GM19438 (cell line): ENCODE measurements at regions not wholly inside any gene's neighbourhood (a gene's known extent, or its start where the extent isn't known, plus 50 kb on each side); places are given as distances from the start of the nearest gene placed in this dataset.

ENCODE experiments used
- ATAC-seq: cut with Tn5 transposase; IDR thresholded peaks from one replicate; pipeline ENCODE4 v1.9.1; 2021; ENCODE audit warnings: low read depth; ENCODE audit not compliant: unreplicated experiment

DNA sequence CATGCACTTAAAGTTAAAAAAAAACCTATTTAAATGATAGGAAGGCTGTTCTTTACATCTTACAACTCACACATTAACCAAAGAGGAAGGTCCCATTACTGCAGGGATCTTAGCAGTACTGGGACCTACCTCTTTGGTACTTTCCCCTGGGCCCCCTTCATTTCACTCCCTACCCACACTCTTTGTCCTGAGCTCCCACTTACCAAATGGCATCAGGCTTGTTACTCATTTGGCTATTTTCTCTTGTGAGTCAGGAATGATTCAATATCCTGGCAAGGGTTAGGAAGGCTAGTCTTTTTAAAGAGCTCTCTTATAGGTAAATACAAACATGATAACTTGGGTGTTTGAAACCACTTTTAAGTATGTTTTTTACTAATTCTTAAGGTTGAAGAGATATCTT, 117.4 kb upstream of the ELL2 start:
- ATAC-seq: no peak

DNA sequence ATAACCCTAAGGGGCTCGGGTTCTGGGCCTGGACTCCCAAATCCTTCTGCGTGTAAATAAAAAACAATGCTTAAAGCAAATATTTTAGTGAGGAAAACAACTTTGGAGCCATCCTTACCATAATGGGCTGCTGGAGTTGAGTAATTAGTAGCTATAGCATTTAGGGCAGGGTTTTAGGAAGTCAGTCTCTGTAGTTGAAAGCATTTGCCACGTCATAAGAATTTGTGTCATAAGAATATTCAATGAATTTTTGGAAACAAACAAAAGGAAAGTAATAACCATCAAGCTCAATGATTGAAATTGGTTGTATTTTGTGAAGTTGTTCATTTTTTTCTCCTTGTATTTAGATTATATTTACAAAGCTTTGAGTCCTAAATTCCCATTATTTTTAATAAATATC, 114.8 kb upstream of the ELL2 start:
- no peak for ATAC-seq

DNA sequence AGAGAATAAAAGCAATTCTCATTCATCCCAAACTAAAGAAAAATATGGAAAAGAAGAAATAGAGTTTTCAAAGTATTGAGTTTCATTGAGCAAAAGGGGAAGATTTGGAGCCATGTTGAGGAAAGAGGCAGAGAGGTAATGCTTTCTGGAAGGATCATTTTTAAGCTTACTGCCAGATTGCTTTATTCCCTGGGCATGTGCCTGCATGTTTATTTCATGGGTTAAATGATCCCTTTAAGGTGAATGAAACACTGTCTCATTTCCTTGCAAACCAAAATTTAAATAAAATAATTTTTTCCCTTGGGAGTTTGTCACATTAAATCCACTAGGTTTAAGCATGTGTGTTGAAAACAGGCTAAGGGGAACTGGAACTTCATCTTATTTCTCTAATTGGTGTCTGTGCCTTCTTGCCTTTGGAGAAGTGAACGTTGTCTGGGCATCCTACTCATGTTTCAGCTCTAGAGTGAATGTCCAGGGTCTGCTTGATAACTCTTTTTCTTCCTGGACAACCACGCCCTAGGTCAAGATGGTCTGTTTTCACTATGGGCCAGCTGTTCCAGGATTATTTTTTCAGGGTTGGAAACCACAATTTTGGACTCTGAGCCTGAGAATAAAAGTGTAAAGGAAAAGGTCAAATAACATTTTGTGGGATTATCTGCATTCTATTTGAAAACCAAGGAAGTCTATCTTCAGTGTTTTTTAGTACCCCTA, 114.1 kb upstream of the ELL2 start:
- ATAC-seq: no peak

DNA sequence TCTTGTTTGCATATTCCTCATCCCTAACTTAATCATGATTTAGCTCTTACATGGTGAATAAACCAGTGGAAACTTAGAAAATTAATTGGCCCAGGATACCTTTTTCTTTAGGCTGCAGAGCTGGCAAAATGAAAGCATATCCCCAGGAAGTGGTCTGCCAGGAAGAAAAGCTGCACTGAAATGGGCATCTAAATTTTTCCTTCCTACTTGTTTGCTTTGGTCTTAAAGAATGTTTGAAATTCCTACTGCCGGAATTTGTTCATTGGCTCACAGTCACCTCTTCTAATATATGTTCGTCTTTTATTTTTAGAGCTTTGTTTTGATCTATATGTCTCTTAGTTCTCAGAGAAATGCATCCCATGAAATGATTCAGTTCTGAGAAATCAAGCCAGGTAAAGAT, 113.2 kb upstream of the ELL2 start:
- ATAC-seq: no peak

DNA sequence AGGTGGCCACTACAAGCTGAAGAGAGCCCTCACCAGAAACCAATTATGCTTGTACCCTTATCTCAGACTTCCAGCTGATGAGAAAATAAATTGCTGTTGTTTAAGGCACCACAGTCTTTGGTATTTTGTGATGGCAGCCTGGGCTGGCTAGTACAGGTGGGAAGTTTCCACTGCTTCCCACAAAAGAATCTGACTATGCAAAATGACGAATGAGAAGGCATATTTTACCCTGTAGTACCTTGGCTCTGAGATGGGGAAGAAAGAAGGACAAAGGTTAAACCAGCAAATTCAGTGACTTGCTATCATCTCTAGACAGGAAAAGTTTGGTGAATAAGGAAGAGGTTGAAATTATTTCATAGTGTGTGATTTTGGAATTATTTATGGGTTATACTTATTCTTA, 112.8 kb upstream of the ELL2 start:
- no peak for ATAC-seq

DNA sequence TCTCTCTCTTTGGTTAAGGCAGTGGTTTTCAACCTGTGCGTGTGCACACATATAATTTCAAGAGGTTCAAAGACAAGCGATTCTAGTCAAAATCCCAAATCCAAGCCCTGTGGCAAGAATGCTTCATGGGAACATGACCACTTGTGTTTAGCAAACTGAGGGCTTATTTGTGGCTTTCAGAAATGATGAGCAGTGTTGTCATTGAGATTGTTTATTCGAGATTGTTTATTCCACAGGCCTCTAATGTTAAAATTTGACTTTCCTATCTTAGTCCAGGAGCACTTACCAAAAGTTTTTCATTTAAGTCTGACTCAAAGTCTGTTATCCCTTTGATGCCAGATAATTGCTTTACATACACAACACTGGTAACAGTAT, 111.1 kb upstream of the ELL2 start:
- ATAC-seq: no peak

DNA sequence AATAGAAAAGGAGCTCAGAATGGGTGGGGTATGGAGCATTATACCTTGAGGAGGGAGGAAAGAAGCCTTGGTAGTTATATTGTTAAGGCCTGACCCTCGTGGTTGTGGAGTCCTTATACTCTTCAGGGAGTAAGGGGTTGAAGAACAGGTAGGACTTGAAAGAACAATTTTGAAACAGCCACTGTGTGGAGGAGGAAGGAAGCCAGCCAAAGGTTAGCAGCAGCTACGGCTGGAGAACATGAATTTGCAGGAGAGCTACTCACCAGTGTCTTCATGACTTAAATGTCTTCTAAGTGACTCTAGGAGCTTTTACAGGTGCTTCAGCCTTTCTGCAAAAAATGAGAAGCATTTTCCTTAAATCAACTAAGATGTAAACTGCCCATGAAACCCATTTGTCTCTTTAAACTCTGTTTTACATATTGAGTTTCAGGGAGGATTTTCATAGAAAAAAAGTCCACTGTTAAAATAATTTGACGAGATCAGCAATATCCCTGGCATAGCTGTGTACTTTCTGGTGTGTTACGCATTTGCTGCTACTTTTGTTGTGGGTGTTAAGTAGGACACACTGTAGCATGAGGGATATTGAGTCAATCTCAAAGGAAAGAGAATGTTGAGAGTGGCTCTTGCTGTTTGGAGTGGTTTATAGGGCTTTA, 110.6 kb upstream of the ELL2 start:
- no peak for ATAC-seq

DNA sequence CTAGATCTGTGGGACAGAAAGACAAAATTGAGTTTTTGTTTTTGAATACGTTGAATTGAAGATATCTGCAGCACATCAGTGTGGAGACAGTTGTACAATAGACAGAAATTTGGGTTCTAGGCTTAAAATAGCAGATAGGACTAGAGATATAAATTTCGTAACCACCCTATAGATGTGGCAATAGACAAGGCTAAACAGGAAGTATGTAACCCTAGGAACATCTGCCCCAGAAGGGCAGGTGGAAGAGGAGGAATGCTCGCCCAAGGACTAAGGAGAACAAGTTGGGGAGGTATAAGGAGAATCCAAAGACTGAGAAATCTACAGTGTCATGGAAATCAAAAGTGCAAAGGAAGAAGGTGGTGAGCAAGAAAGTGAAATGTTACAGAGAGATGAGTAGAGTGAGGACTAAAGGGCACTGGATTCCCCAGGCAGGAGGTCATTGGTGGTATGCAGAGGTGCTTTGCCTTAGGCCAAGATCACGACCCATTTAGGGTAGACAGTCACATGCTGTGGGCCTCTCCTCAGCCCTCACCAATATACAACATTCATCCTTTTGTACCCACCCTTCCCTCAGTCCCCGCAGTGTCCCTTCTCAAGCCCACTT, 109.1 kb upstream of the ELL2 start:
- ATAC-seq: no peak

DNA sequence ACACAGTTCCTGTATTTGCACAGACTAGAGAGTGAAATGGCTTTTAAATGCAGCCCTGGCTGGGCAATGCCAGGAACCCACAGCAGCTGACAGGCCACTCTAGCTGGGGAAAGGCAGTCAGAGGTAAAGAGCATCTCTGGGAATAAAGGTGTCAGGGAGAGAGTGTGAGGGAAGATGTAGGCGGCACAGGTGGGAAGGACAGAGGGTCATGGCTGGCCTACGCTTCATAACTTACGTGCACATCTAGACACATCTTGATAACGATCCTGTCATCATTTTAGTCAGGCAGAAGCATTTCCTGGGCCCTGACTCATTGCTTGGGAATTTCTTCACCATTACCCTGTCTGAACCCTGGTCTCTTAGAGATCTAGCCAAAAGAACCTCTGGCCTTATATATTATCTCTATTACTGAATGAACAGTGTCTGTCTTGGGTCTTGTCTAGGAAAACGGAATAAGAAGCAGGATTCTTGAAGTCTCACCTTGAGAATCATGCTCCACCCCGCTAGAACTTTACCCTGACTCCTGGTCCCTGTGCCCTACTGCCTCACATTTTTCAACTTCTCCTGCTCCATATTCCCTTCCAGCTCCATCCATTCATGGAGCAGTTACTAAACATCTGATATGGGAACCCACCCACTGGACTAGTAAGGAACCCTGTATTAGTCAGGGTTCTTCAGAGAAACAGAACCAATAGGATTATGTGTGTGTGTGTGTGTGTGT, 106.4 kb upstream of the ELL2 start:
- ATAC-seq: no peak

DNA sequence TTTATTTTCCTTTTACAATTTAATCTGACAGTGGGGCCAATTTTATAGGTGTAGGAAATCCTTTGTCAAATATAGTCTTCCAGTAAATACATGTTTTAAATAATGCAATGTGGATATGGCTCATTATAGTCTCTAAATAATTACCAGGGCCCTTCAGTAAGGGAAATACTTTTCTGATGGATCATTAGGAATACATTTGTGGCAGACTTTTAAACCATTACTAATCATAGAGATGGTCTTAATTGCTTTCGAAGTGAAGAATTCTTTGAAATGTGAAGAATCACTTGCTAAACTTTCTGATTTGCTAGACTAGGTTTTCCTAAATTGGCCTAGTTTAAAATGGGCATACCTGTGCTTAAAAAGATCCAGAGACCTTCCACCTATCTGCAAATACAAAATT, 105.6 kb upstream of the ELL2 start:
- ATAC-seq: no peak

DNA sequence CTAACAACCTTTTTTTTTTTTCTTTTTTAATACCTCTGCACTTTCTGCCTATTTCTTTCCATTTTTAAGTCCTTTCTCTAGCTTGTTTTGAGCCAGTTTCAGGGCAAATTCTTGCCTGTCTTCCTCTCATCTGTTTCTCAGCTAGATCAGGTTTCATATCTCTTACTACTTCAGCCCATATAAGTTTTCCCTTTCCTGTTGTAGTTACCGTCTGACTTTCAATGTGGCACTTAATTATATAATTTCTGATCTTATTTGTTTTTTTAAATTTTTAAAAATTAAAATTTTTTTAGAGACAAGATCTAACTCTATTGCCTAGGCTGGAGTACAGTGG, 104.7 kb upstream of the ELL2 start:
- no peak for ATAC-seq

DNA sequence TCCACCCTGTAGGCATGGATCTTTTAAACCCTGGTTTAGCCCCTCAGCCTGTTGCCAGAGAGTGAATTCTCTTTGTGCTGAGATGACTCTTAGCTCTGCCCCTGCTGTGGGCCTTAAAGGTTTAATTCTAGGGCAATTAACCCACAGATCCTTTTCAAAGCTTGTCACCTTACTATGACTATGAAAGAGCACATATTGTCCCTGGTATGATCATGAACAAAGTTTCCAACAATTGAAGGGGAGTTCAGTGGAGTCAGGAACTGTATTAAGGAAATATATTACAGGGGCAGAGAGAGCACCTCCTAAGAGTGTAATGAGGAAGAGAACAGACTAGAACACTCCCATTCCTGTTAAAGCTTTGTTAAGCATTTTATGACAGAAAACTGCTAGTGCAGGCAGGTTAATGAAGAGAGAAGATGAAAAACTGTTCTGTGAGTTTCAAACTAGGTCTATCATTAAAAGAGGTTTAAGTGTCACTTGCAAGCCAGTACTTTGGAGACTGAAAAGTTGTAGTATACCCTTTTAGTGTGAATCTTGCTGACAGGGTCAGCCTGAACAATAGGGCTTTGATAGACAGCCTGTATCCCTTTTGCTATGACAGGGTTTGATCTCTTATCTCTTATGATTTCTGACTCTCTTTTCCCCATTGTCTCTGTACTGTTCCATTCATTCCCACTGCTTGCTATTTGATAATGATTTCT, 104.2 kb upstream of the ELL2 start:
- no peak for ATAC-seq

DNA sequence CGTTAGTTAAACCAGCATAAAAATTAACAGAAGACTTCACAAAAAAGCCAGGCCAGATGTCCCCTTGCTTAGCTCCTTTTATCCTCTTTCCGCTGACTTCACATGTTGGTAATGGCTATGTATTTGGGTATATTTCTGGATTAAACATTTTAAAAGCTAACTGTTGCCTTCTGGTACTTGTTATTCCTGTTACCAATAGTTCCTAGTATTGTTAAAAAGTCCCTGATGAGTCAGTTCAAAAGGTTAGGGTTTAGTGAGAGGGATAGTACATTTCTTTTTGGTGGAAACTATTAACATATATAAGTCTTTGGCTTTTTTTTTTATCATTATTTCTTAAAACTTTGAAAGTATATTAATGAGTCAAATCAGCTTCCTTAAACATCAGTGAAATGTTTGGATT, 103.2 kb upstream of the ELL2 start:
- no peak for ATAC-seq

DNA sequence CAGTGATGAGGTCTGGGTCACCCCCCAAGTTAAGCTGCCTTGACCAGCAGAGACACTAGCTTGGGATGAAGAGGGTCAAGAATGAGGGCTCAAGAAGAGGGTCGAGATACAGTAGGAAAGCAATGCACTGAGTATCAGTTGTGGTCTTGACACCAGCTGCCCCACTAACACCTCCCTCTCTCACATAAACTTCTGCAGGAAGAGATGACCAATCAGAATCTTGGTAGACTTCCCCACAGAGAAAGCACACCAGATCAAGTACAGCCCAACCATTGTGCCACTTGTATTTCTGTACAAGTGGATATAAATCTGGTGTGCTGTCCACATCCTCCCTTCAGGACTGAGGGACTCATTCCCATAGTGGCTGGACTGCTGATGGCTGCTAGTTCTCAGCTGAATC, 101.2 kb upstream of the ELL2 start:
- ATAC-seq: no peak

DNA sequence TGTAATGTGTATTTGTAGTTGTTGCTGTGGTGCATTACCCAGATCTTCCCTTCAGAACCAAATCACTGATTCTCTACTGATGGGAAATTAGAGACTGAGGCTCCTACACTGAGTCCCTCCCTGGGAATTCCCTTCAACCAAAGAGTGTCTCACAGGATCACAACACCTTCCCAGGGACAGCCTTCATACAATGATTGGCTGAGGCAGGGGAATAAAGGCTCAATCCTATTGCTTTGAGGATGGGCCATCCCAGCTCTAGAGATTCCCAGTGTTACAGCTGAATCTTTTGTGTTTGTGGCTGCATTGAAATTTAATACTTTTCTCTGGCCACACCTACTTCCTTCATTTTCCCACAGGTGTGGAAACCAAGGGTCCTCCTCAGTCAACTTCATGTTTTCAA, 96.4 kb upstream of the ELL2 start:
- no peak for ATAC-seq

DNA sequence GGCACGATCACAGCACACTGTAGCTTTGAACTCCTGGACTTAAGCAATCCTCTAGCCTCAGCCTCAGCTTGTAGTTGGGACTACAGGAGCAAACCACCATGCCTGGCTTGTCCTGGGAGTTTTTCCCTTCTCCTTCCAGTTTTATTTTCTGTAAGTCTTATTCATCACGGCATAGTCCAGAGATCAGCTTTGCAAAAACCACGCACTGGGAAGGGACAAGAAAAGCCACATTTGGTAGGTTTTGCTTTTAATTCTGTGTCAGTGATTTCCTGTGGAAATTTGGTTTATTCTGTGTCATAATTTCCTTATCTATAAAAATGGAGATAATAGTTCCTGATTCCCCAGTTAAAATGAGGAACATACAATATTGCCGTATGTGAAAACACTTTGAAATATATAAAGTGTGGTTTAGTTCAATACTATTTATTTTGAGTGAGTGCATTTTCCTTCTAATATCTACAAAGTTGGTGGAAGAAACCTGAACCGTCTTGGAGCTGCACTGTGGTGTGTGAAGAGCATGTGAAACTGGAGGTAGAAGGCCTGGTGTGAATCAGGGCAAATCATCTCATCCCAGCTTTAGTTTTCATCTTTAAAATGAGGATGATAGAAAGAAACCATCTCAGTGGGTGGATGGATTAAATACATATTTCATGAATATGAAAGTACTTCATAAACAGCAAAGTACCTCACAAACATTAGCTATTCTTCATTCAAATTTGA, 92.8 kb upstream of the ELL2 start:
- ATAC-seq: no peak

DNA sequence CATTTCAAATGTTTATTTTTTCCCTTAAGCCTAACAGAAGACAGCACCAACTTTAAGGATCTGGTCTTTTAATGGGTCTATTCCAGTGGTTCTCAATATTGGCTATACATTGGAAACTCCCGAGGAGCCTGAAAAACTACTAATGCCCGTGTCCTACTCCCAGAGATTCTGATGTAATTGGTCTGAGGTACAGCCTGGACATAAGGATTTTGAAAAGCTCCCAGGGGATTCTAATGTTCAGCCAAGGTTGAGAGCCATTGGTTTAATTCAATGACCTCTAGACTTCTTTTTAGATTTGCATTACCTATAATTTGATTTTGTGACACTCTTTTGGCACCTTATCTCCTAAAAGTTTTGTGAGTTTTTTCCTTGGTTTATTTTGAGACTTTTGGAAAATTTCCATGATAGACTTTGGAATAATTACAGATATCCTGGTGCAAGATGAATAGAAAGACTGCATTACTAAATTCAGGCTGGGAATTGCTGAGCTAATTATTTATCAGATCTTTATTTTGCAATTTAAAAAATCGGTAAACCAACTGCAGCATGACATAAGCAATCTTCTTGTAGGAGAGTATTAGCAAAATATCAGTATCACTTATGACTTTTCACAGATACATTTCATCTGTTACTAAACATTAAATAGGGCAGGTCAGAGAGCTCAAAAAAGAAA, 91.5 kb upstream of the ELL2 start:
- no peak for ATAC-seq

DNA sequence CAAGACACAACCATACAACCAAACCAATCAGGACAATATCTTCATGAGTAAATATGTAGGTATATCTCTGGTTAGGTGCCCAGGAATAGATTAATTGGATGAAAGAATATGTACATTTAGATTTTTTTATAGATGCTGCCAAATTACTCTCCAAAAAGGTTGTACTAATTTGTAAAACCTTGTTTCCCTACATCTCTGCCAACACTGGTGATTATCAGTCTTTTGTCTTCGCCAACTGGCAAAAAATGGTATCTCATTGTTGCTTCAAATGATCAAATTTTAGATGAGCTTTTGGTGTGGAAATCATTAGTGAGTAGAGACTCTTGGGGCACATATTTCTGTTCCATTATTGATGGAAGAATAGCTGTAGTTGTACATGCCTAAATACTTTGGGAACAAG, 90.7 kb upstream of the ELL2 start:
- ATAC-seq: no peak

DNA sequence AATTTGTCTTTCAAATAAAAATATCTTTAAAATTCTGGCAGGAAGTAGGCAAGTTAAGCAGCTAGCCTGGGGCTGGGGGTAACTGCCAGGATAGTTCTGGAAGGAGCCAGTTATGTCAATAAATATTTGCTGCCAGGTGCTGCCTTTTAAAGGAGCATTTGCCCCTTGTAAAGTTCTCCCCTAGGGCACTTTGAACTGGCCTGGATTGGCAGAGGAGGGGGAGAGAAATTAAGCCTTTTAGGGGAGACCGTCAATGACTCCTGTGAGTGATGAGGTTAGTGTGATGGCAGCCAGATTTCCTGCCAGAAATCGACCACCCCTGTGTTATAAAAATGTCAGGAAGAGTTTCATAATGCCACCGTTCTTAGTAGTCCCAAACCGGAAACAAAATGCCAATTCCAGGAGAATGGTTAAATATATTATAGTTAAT, 89.8 kb upstream of the ELL2 start:
- ATAC-seq: no peak

DNA sequence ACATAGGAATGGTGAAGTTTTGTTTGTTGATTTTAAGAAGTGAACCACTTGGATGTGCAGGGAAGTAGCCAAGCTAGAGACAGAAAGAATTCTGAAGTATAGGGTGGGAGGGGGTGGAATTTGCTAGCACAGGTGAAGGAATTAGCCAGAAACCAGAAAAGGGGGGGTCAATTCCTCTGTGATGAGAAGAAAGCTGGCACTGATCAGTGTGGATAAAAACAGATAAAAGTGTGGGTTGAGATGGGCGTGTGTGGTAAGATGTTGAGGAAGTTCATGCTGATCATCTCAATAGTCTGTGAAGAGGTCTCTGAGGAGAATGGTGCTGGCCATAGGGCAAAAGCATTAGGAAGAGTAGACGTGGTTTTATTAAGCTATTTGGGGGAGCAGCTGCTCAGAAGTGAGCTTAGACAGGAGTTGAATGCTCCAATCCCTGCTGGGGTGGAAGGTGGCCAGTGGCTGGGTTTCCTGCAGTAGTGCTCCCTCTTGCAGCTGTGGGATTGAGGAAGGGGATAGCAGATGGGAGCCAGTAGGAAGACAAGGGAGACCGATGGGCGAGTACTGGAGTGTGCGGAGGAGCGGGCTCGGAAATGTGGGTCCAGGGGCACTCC, 88.7 kb upstream of the ELL2 start:
- ATAC-seq: no peak
